ENCODE measurements at regions not wholly inside any gene's neighbourhood (a gene's known extent, or its start where the extent isn't known, plus 50 kb on each side); places are given as distances from the start of the nearest gene placed in this dataset.

- no peaks in the 10 kb centered on the region for H3K4me1 ChIP-seq (ENCODE audit: insufficient read depth, low read length)
- no peaks in the 10 kb centered on the region for H3K9me3 ChIP-seq (ENCODE audit: low read length)
- no peaks in the 10 kb centered on the region for H3K9me2 ChIP-seq (replicated peaks; ENCODE audit: low read length)
- H3K79me2 ChIP-seq (ENCODE audit: low read length): no peaks in the 10 kb centered on the region
- H2AFZ ChIP-seq (ENCODE audit: low read length): no peak overlapping the region
- no peak for DNase-seq
- H4K20me1 ChIP-seq (ENCODE audit: low read length): no peaks in the 10 kb centered on the region
- no peak overlapping the region for H3K9ac ChIP-seq (ENCODE audit: low read length)
- no peak overlapping the region for H3K27ac ChIP-seq (ENCODE audit: low read length)
- no TSS peak for BruUV-seq (replicated peaks)
- TF ChIP-seq EZH2 (IDR thresholded peaks at IDR 0.05; ENCODE audit: low read length, unreplicated experiment) (no peak), EZH2phosphoT487 (IDR thresholded peaks at IDR 0.05; ENCODE audit: borderline replicate concordance, low read length) (no peak), CTCF (conservative IDR thresholded peaks at IDR 0.05; ENCODE audit: low read depth, low read length) (no peak)
- ChIA-PET CTCF (no interaction called here), POLR2A (ENCODE audit: unreplicated experiment) (no interaction called here)
- H3K4me2 ChIP-seq (ENCODE audit: low read length): no peak overlapping the region
- no peak overlapping the region for H3K4me3 ChIP-seq (ENCODE audit: low read length)
- H3K27me3 ChIP-seq (ENCODE audit: low read length): no peaks in the 10 kb centered on the region
- no peak for ATAC-seq
- H3K36me3 ChIP-seq (ENCODE audit: low read depth, low read length): no peaks in the 10 kb centered on the region
- intact Hi-C loops (cut with micrococcal nuclease): no loop called here
- no peaks in the 10 kb centered on the region for H3F3A ChIP-seq (ENCODE audit: low read length, unreplicated experiment)
These were observed 222.3 kb upstream of the ZC3H15 start for GRCh38 chr2:186263673-186264250.

GRCh38 chr2:186269536-186269935, 216.5 kb upstream of the ZC3H15 start:
- POLR2A ChIA-PET (ENCODE audit: unreplicated experiment): interaction anchor here (0.5 kb wide), 1 partner anchor 14 kb away, joined by 3 read pairs; no protein-coding TSS in a partner anchor
- Histone ChIP-seq H3K4me2 (ENCODE audit: low read length) (no peak overlapping the region), H4K20me1 (ENCODE audit: low read length) (no peaks in the 10 kb centered on the region), H3K9me2 (replicated peaks; ENCODE audit: low read length) (no peaks in the 10 kb centered on the region), H3K4me1 (ENCODE audit: insufficient read depth, low read length) (no peaks in the 10 kb centered on the region), H3K27ac (ENCODE audit: low read length) (no peak overlapping the region), H2AFZ (ENCODE audit: low read length) (no peak overlapping the region), H3K79me2 (ENCODE audit: low read length) (no peaks in the 10 kb centered on the region), H3F3A (ENCODE audit: low read length, unreplicated experiment) (no peaks in the 10 kb centered on the region), H3K9me3 (ENCODE audit: low read length) (no peaks in the 10 kb centered on the region), H3K9ac (ENCODE audit: low read length) (no peak overlapping the region), H3K36me3 (ENCODE audit: low read depth, low read length) (no peaks in the 10 kb centered on the region), H3K4me3 (ENCODE audit: low read length) (no peak overlapping the region), H3K27me3 (ENCODE audit: low read length) (no peaks in the 10 kb centered on the region)
- DNase-seq: no peak
- CTCF ChIA-PET: no interaction called here
- ATAC-seq: no peak
- TF ChIP-seq EZH2phosphoT487 (IDR thresholded peaks at IDR 0.05; ENCODE audit: borderline replicate concordance, low read length) (no peak), EZH2 (IDR thresholded peaks at IDR 0.05; ENCODE audit: low read length, unreplicated experiment) (no peak), CTCF (conservative IDR thresholded peaks at IDR 0.05; ENCODE audit: low read depth, low read length) (no peak)
- BruUV-seq (replicated peaks): no TSS peak
- intact Hi-C loops (cut with micrococcal nuclease): no loop called here

GRCh38 chr2:186273953-186274352, 212.1 kb upstream of the ZC3H15 start:
- ChIA-PET CTCF (no interaction called here), POLR2A (ENCODE audit: unreplicated experiment) (no interaction called here)
- Histone ChIP-seq H3K9ac (ENCODE audit: low read length) (no peak overlapping the region), H3K4me2 (ENCODE audit: low read length) (no peak overlapping the region), H3F3A (ENCODE audit: low read length, unreplicated experiment) (no peaks in the 10 kb centered on the region), H3K9me3 (ENCODE audit: low read length) (no peaks in the 10 kb centered on the region), H3K27ac (ENCODE audit: low read length) (no peak overlapping the region), H3K4me1 (ENCODE audit: insufficient read depth, low read length) (peaks cover 6% of the 10 kb centered on the region), H4K20me1 (ENCODE audit: low read length) (no peaks in the 10 kb centered on the region), H3K27me3 (ENCODE audit: low read length) (no peaks in the 10 kb centered on the region), H3K4me3 (ENCODE audit: low read length) (no peak overlapping the region), H2AFZ (ENCODE audit: low read length) (no peak overlapping the region), H3K9me2 (replicated peaks; ENCODE audit: low read length) (no peaks in the 10 kb centered on the region), H3K79me2 (ENCODE audit: low read length) (no peaks in the 10 kb centered on the region), H3K36me3 (ENCODE audit: low read depth, low read length) (no peaks in the 10 kb centered on the region)
- no TSS peak for BruUV-seq (replicated peaks)
- no peak for DNase-seq
- no peak for ATAC-seq
- no peak for TF ChIP-seq CTCF (conservative IDR thresholded peaks at IDR 0.05; ENCODE audit: low read depth, low read length)
- TF ChIP-seq EZH2phosphoT487 (IDR thresholded peaks at IDR 0.05; ENCODE audit: borderline replicate concordance, low read length): no peak
- TF ChIP-seq EZH2 (IDR thresholded peaks at IDR 0.05; ENCODE audit: low read length, unreplicated experiment): no peak
- intact Hi-C loops (cut with micrococcal nuclease): no loop called here

Measured in PC-3 (cell line).